GM18951 (cell line): ENCODE measurements at regions not wholly inside any gene's neighbourhood (a gene's known extent, or its start where the extent isn't known, plus 50 kb on each side); places are given as distances from the start of the nearest gene placed in this dataset.

ENCODE experiments used
- POLR2A ChIP-seq: IDR thresholded peaks from 4 replicates; pipeline ENCODE4 v1.6.1; 2011; ENCODE audit warnings: mild to moderate bottlenecking; ENCODE audit not compliant: insufficient read length, insufficient read depth; ENCODE audit errors: extremely low read depth
- in situ Hi-C: fragments of 300-500 bp; cut with MboI; formaldehyde crosslinking; loops from one replicate; pipeline ENCODE4 v1.12.0; 2022; ENCODE audit warnings: low sequenced_read_pairs, mixed read lengths, inconsistent platforms; ENCODE audit not compliant: unreplicated experiment

DNA sequence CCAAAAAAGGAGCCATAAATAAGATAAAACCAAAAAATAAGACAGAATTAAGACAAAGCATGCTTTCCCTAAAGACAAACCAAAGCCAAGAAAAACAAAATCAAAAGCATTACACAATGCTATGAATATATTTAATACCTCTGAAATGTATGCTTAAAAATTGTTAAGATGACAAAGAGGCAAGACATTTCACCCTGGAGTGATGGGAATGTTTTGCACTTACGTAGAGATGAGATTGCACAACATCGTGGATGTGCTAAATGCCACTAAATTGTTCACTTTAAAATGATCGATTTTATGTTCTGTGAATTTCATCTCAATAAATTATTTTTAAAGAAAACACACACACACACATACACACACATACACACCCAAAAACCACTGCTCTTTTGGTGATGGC is 386.6 kb upstream of the KLHL29 start:
- no peak for TF ChIP-seq POLR2A
- in situ Hi-C loops: no loop called here

DNA sequence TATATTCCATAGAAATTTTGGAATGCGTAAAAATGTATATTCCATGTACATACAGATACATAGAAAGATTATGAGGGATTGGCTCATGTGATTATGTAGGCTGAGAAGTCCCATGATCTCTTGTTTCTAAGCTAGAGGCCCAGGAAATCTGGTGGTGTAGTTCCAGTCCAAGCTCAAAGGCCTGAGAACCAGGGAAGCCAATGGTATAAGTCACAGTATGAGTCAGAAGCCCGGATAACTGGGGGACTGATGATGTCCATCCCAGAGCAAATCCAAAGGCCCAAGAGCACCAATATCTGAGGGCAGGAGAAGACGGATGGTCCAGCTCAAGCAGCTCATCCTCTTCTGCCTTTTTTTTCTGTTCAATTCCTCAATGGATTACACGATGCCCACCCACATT is 385.0 kb upstream of the KLHL29 start:
- in situ Hi-C loops: no loop called here
- TF ChIP-seq POLR2A: no peak

- in situ Hi-C loops: no loop called here
- no peak for TF ChIP-seq POLR2A
Measured at GRCh38 chr2:23002234-23002633, 382.7 kb upstream of the KLHL29 start.

DNA sequence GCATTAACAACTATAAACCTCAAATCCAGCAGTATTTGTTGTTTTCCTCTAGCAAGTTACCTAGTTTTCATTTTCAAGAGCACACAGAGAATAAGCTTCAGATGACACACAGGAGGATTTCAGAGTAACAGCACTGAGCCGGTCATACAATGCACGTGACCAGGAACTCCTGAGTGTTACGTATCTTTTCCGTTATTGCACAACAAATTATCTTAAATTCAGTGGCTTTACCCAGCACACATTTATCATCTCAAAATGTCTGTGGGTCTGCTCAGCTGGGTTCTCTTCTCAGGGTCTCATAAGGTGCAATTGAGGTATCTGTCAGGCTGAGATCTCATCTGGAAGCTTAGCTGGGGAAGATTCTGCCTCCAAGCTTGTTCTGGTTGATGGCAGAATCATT is 379.5 kb upstream of the KLHL29 start:
- in situ Hi-C loops: no loop called here
- no peak for TF ChIP-seq POLR2A

DNA sequence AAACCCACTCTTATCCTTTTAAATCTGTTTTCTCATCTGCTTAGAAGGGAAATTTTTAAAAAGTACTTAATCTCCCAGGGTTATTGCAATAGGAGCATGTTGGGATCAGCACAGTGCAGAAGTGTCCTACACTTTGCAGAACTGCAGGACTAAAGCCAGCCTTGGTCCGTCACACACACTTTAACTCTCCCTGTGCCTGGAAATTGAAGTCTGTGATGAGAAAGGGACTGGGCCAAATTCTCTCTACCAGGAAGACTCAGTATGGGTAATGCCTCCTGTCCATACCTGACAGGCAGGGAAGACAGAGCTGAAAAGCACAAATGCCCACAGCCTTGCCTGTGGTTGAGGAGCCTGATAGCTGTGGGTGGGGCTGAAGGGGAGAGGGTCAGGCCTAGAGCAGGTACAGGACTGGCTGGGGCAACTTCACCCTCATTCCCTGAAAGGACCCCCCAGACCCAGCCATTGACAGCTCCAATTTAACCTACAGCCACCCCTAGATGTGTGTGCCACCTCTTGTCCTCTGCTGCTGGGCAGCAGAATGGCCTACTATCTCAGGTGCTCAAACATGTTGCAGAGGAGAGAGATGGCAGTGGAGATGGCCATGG is 377.2 kb upstream of the KLHL29 start:
- in situ Hi-C loops: no loop called here

GRCh38 chr2:23008440-23008839 is 376.5 kb upstream of the KLHL29 start:
- in situ Hi-C loops: no loop called here
- TF ChIP-seq POLR2A: no peak

More for the DNA sequence above, 377.2 kb upstream of the KLHL29 start:
- TF ChIP-seq POLR2A: no peak

DNA sequence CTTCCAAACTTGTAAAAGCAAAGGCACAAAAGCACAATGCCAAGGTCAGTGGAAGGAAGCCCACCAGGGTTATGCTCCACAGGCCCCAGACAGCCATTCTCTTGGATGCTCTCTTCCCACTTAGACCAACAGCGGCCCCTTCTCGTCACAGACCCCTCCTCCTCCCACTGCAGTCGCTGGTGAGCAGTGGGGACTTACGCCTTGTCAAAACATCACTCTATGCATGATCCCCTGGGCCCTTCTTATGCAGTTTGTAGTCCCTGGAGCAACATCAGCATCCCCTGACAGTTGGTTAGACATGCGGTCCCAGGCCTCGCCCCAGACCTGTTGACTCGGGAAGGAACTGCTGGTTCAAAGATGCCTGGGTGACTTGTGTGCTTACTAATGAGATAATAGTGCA is 376.0 kb upstream of the KLHL29 start:
- no peak for TF ChIP-seq POLR2A
- in situ Hi-C loops: no loop called here

DNA sequence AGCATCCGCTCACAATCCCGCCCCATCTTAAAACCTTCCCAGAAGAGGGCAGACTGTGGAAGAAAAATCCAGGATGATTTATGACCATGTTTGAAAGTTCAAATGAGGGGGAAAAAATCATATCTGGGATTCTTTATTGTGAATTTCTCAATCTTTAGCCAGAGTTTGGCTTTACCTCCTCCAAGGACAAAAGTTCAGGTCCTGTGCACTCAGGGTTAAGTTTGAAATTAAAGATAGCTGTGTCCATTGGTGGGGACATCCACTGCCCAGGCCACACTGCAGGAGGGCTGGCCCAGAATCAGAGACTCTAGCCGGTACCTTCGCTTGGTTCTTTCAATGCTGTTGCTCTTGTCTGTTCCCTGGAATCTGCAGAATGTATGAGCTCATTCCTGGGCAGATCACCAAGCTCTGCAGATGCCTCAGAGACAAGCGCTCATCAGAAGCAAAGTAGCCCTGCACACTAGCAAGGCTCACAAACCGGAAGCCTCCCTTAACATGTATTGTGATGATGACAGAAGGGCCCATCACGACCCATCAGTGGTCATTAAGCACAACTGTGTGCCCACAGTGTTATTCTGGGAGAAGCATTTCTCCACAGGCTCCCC is 375.3 kb upstream of the KLHL29 start:
- in situ Hi-C loops: no loop called here
- TF ChIP-seq POLR2A: no peak

GRCh38 chr2:23012499-23012898 is 372.5 kb upstream of the KLHL29 start:
- in situ Hi-C loops: no loop called here
- no peak for TF ChIP-seq POLR2A

GRCh38 chr2:23015651-23016200 is 369.3 kb upstream of the KLHL29 start:
- in situ Hi-C loops: no loop called here
- TF ChIP-seq POLR2A: no peak

DNA sequence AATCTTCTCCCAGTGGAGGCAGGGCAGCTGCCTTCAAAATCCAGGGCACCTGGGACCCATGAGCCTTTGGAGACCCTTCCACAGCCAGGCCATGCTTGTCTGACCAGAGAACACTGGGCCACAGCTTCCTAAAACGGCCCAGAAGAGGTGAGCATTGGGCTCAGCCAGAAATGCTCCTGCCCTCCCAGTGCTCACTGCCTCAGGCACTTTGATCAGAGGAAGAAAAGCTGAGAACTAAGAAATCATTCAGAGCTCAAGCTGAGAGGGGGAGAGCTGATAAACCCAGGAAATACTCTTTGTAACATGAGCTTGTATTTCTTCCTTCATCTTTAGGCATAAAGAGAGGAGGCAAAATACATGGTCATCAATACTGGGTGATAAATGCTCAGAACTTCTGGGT is 365.5 kb upstream of the KLHL29 start:
- in situ Hi-C loops: no loop called here
- TF ChIP-seq POLR2A: no peak

- in situ Hi-C loops: no loop called here
- no peak for TF ChIP-seq POLR2A
Measured at GRCh38 chr2:23020659-23021058, 364.3 kb upstream of the KLHL29 start.

- TF ChIP-seq POLR2A: no peak
- in situ Hi-C loops: no loop called here
Measured at GRCh38 chr2:23021311-23022120, 363.5 kb upstream of the KLHL29 start.

GRCh38 chr2:23023722-23024121 is 361.3 kb upstream of the KLHL29 start:
- in situ Hi-C loops: no loop called here
- TF ChIP-seq POLR2A: no peak

DNA sequence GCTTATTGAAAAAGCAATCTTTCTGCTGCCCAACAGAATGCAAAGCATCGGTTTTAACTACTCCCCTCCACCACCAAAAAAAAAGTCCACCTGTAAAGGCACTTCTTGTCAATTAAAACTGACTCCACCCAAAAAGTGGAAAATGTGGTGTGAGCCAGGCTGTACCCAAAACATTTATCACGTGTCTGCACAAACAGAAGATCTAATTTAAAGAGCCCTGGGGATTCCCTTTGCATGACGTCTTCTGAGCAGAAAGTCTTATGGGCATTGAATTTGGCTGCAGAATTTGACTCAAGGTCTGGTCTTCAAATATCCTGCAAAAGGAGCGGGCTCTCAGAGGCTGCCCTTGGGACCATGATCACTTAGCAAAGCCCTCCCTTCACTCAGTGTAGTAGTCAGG is 358.3 kb upstream of the KLHL29 start:
- in situ Hi-C loops: no loop called here

More for the DNA sequence above, 358.3 kb upstream of the KLHL29 start:
- TF ChIP-seq POLR2A: no peak
